ENCODE measurements at regions not wholly inside any gene's neighbourhood (a gene's known extent, or its start where the extent isn't known, plus 50 kb on each side); places are given as distances from the start of the nearest gene placed in this dataset.

GRCh38 chr2:182542501-182543258, 115.8 kb upstream of the PDE1A start:
- TF ChIP-seq, protein P1, sequence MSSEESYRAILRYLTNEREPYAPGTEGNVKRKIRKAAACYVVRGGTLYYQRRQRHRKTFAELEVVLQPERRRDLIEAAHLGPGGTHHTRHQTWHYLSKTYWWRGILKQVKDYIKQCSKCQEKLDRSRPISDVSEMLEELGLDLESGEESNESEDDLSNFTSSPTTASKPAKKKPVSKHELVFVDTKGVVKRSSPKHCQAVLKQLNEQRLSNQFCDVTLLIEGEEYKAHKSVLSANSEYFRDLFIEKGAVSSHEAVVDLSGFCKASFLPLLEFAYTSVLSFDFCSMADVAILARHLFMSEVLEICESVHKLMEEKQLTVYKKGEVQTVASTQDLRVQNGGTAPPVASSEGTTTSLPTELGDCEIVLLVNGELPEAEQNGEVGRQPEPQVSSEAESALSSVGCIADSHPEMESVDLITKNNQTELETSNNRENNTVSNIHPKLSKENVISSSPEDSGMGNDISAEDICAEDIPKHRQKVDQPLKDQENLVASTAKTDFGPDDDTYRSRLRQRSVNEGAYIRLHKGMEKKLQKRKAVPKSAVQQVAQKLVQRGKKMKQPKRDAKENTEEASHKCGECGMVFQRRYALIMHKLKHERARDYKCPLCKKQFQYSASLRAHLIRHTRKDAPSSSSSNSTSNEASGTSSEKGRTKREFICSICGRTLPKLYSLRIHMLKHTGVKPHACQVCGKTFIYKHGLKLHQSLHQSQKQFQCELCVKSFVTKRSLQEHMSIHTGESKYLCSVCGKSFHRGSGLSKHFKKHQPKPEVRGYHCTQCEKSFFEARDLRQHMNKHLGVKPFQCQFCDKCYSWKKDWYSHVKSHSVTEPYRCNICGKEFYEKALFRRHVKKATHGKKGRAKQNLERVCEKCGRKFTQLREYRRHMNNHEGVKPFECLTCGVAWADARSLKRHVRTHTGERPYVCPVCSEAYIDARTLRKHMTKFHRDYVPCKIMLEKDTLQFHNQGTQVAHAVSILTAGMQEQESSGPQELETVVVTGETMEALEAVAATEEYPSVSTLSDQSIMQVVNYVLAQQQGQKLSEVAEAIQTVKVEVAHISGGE (CRISPR knock-in tag; IDR thresholded peaks at IDR 0.05) = no peak
- TF ChIP-seq SRF (IDR thresholded peaks at IDR 0.05; ENCODE audit: low read depth in 2 of 2, low read length in 2 of 2) (no peak), RCOR1 (conservative IDR thresholded peaks at IDR 0.05; ENCODE audit: low read depth, low read length) (no peak), NRF1 (conservative IDR thresholded peaks at IDR 0.05; ENCODE audit: low read depth, low read length) (no peak), POLR2A (IDR thresholded peaks at IDR 0.05; ENCODE audit: low read depth, low read length) (no peak), ZBTB33 (IDR thresholded peaks at IDR 0.05) (no peak), POLR2AphosphoS2 (IDR thresholded peaks at IDR 0.05; ENCODE audit: low read depth, low read length) (no peak), ELK1 (IDR thresholded peaks at IDR 0.05; ENCODE audit: low read depth, low read length) (no peak), E2F4 (IDR thresholded peaks at IDR 0.05; ENCODE audit: low read depth, low read length) (no peak), SP1 (IDR thresholded peaks at IDR 0.05; ENCODE audit: low read depth, low read length) (no peak), CBX5 (IDR thresholded peaks at IDR 0.05; ENCODE audit: low read depth) (no peak)
- TF ChIP-seq, protein P2, sequence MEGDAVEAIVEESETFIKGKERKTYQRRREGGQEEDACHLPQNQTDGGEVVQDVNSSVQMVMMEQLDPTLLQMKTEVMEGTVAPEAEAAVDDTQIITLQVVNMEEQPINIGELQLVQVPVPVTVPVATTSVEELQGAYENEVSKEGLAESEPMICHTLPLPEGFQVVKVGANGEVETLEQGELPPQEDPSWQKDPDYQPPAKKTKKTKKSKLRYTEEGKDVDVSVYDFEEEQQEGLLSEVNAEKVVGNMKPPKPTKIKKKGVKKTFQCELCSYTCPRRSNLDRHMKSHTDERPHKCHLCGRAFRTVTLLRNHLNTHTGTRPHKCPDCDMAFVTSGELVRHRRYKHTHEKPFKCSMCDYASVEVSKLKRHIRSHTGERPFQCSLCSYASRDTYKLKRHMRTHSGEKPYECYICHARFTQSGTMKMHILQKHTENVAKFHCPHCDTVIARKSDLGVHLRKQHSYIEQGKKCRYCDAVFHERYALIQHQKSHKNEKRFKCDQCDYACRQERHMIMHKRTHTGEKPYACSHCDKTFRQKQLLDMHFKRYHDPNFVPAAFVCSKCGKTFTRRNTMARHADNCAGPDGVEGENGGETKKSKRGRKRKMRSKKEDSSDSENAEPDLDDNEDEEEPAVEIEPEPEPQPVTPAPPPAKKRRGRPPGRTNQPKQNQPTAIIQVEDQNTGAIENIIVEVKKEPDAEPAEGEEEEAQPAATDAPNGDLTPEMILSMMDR (IDR thresholded peaks at IDR 0.05 in 2 of 3, conservative IDR thresholded peaks at IDR 0.05 in 1 of 3; ENCODE audit: control insufficient read depth in 2 of 3, extremely low read depth in 1 of 3, insufficient read depth in 1 of 3, low read depth in 3 of 3, low read length in 3 of 3) = no peak
- TF ChIP-seq, protein P3, sequence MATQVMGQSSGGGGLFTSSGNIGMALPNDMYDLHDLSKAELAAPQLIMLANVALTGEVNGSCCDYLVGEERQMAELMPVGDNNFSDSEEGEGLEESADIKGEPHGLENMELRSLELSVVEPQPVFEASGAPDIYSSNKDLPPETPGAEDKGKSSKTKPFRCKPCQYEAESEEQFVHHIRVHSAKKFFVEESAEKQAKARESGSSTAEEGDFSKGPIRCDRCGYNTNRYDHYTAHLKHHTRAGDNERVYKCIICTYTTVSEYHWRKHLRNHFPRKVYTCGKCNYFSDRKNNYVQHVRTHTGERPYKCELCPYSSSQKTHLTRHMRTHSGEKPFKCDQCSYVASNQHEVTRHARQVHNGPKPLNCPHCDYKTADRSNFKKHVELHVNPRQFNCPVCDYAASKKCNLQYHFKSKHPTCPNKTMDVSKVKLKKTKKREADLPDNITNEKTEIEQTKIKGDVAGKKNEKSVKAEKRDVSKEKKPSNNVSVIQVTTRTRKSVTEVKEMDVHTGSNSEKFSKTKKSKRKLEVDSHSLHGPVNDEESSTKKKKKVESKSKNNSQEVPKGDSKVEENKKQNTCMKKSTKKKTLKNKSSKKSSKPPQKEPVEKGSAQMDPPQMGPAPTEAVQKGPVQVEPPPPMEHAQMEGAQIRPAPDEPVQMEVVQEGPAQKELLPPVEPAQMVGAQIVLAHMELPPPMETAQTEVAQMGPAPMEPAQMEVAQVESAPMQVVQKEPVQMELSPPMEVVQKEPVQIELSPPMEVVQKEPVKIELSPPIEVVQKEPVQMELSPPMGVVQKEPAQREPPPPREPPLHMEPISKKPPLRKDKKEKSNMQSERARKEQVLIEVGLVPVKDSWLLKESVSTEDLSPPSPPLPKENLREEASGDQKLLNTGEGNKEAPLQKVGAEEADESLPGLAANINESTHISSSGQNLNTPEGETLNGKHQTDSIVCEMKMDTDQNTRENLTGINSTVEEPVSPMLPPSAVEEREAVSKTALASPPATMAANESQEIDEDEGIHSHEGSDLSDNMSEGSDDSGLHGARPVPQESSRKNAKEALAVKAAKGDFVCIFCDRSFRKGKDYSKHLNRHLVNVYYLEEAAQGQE (IDR thresholded peaks at IDR 0.05; ENCODE audit: low read depth, low read length) = no peak

Data from GM12878 (cell line).